Muscle of leg (tissue), 3 donors: ENCODE measurements at regions not wholly inside any gene's neighbourhood (a gene's known extent, or its start where the extent isn't known, plus 50 kb on each side); places are given as distances from the start of the nearest gene placed in this dataset.
"Not testable (repeated sequence)": the region's sequence is repeated elsewhere in the genome, so short reads cannot be mapped to it uniquely, and the experiment has no call there.

Experiments used
- DNase-seq: peaks from one replicate; pipeline ENCODE4 v3.0.0; 2013
- H3K27ac ChIP-seq: one replicate; pipeline ENCODE4 v1.5.1; 2013; ENCODE audit warnings: mild to moderate bottlenecking, low read length, control low read depth
- H3K27me3 ChIP-seq: one replicate; pipeline ENCODE4 v1.6.1; 2013; ENCODE audit warnings: low read length; ENCODE audit not compliant: control insufficient read depth, insufficient read depth
- H3K36me3 ChIP-seq: one replicate; pipeline ENCODE4 v1.6.1; 2013; ENCODE audit warnings: low read length; ENCODE audit not compliant: control insufficient read depth, insufficient read depth
- H3K4me1 ChIP-seq: one replicate; pipeline ENCODE4 v1.6.1; 2013; ENCODE audit warnings: low read length; ENCODE audit not compliant: control insufficient read depth, insufficient read depth
- H3K4me3 ChIP-seq: one replicate; pipeline ENCODE4 v1.5.1; 2013; ENCODE audit warnings: low read length, control low read depth
- H3K9me3 ChIP-seq: replicated peaks from 2 replicates; pipeline ENCODE4 v1.6.1; 2013; ENCODE audit warnings: low read depth, low read length; ENCODE audit not compliant: control insufficient read depth
- WGBS: methylation state at CpG from one replicate; pipeline ENCODE4 v1.1.5; 2013; ENCODE audit warnings: missing lambda C conversion rate; ENCODE audit not compliant: insufficient coverage; 5-methylcytosine and 5-hydroxymethylcytosine counted together

GRCh38 chr4:59535541-59535940 is 1664.6 kb upstream of the ADGRL3 start:
- no peaks in the 10 kb centered on the region for H3K4me1 ChIP-seq
- no peaks in the 10 kb centered on the region for H3K36me3 ChIP-seq
- DNase-seq: no peak
- no peak overlapping the region for H3K4me3 ChIP-seq
- no CpG with 5 or more reads among the region's 1 CpG for WGBS
- H3K27me3 ChIP-seq: no peaks in the 10 kb centered on the region
- no peak overlapping the region for H3K27ac ChIP-seq
- no peaks in the 10 kb centered on the region for H3K9me3 ChIP-seq

GRCh38 chr4:59536428-59536827 is 1663.7 kb upstream of the ADGRL3 start:
- Histone ChIP-seq H3K27me3 (no peaks in the 10 kb centered on the region), H3K4me1 (no peaks in the 10 kb centered on the region), H3K27ac (no peak overlapping the region), H3K36me3 (no peaks in the 10 kb centered on the region), H3K9me3 (no peaks in the 10 kb centered on the region), H3K4me3 (no peak overlapping the region)
- WGBS: 100% methylated on average over 1 of the region's 3 CpGs
- DNase-seq: no peak

- Histone ChIP-seq H3K9me3 (no peaks in the 10 kb centered on the region), H3K27ac (no peak overlapping the region), H3K36me3 (no peaks in the 10 kb centered on the region), H3K4me1 (no peaks in the 10 kb centered on the region), H3K4me3 (no peak overlapping the region), H3K27me3 (no peaks in the 10 kb centered on the region)
- no CpG with 5 or more reads among the region's 2 CpGs for WGBS
- no peak for DNase-seq
Observed at GRCh38 chr4:59537246-59537886, 1662.8 kb upstream of the ADGRL3 start.

- no peak overlapping the region for H3K4me3 ChIP-seq
- no peaks in the 10 kb centered on the region for H3K27me3 ChIP-seq
- no peaks in the 10 kb centered on the region for H3K36me3 ChIP-seq
- no peak overlapping the region for H3K27ac ChIP-seq
- no peaks in the 10 kb centered on the region for H3K4me1 ChIP-seq
- DNase-seq: no peak
- no peaks in the 10 kb centered on the region for H3K9me3 ChIP-seq
- no CpG with 5 or more reads among the region's 4 CpGs for WGBS
Observed at GRCh38 chr4:59539401-59539800, 1660.7 kb upstream of the ADGRL3 start.

GRCh38 chr4:59540311-59540710 is 1659.8 kb upstream of the ADGRL3 start:
- Histone ChIP-seq H3K4me1 (no peaks in the 10 kb centered on the region), H3K4me3 (no peak overlapping the region), H3K36me3 (no peaks in the 10 kb centered on the region), H3K9me3 (no peaks in the 10 kb centered on the region), H3K27me3 (no peaks in the 10 kb centered on the region), H3K27ac (no peak overlapping the region)
- DNase-seq: no peak
- WGBS: no CpG with 5 or more reads among the region's 2 CpGs

GRCh38 chr4:59553063-59553720 is 1646.9 kb upstream of the ADGRL3 start:
- DNase-seq: no peak
- Histone ChIP-seq H3K36me3 (no peaks in the 10 kb centered on the region), H3K9me3 (no peaks in the 10 kb centered on the region), H3K4me1 (no peaks in the 10 kb centered on the region), H3K4me3 (no peak overlapping the region), H3K27ac (no peak overlapping the region), H3K27me3 (no peaks in the 10 kb centered on the region)
- WGBS: no CpG with 5 or more reads among the region's 2 CpGs

GRCh38 chr4:59553721-59554091 is 1646.4 kb upstream of the ADGRL3 start:
- no peak overlapping the region for H3K27ac ChIP-seq
- no peaks in the 10 kb centered on the region for H3K36me3 ChIP-seq
- H3K4me1 ChIP-seq: no peaks in the 10 kb centered on the region
- H3K27me3 ChIP-seq: no peaks in the 10 kb centered on the region
- DNase-seq: no peak
- no peaks in the 10 kb centered on the region for H3K9me3 ChIP-seq
- no CpG with 5 or more reads among the region's 2 CpGs for WGBS
- H3K4me3 ChIP-seq: no peak overlapping the region

- WGBS: no CpG with 5 or more reads among the region's 2 CpGs
- peak; percentile 16 for DNase-seq
- not testable (repeated sequence) for H3K4me1 ChIP-seq, H3K9me3 ChIP-seq, H3K27ac ChIP-seq, H3K27me3 ChIP-seq, H3K4me3 ChIP-seq, H3K36me3 ChIP-seq
Observed at GRCh38 chr4:59556191-59556590, 1643.9 kb upstream of the ADGRL3 start.

- H3K27ac ChIP-seq, H3K9me3 ChIP-seq, H3K27me3 ChIP-seq, H3K4me3 ChIP-seq, H3K36me3 ChIP-seq, H3K4me1 ChIP-seq, DNase-seq: not testable (repeated sequence)
- 74% methylated on average over 8 of the region's 9 CpGs for WGBS
Observed at GRCh38 chr4:59560141-59560648, 1639.9 kb upstream of the ADGRL3 start.

GRCh38 chr4:59565836-59566235 is 1634.3 kb upstream of the ADGRL3 start:
- Histone ChIP-seq H3K9me3 (no peaks in the 10 kb centered on the region), H3K4me1 (no peaks in the 10 kb centered on the region), H3K27me3 (no peaks in the 10 kb centered on the region), H3K4me3 (no peak overlapping the region), H3K36me3 (no peaks in the 10 kb centered on the region), H3K27ac (no peak overlapping the region)
- no peak for DNase-seq
- 40% methylated on average over 1 of the region's 1 CpG for WGBS
